K562 (cell line): ENCODE measurements at regions not wholly inside any gene's neighbourhood (a gene's known extent, or its start where the extent isn't known, plus 50 kb on each side); places are given as distances from the start of the nearest gene placed in this dataset.

Source experiments
- ATAC-seq: fragments of 200-7000 bp; cut with Tn5 transposase; 3 replicates; pipeline ENCODE4 v1.9.1; 2020; ENCODE audit warnings: moderate library complexity
- BruUV-seq: library from RNA; stranded (reverse); fragments of 400-500 nt; replicated peaks from 2 replicates; lab custom pipeline; 2021; lab: Mats Ljungman, UMichigan
- CTCF ChIA-PET: fragments of 300-600 bp; formaldehyde crosslinking; extraction: SDS; loops from one replicate; lab custom pipeline; 2021; ENCODE audit warnings: low intra/inter-chr PET ratio; lab: Yijun Ruan, JAX
- POLR2A ChIA-PET: fragments of 300-600, 350-650 bp; sonication (Branson Sonifier 250); formaldehyde crosslinking; extraction: SDS; loops from one replicate; lab custom pipeline; 2021; ENCODE audit warnings: antibody characterized with exemption, inconsistent platforms; lab: Yijun Ruan, JAX
- DNase-seq, 4 experiments: peaks; one replicate each; pipeline versions ENCODE4 v3.0.0 to v3.0.0-alpha.2; 2011 to 2018; ENCODE audit warnings: low spot score in 3 of 4, mixed read lengths in 3 of 4; ENCODE audit errors: extremely low read depth in 1 of 4
- FAIRE-seq: peaks from 2 replicates; lab custom pipeline; 2011; peaks lifted over from hg19 to GRCh38; lab: Jason Lieb, UNC
- H2AFZ ChIP-seq: 2 replicates; pipeline ENCODE4 v1.6.0; 2011; ENCODE audit warnings: low read depth, low read length, control low read depth, inconsistent platforms
- H3K27ac ChIP-seq: fragments of 200-600 bp; 3 replicates; pipeline ENCODE4 v1.8.0; 2011; ENCODE audit warnings: low read depth, mild to moderate bottlenecking, control low read depth, inconsistent platforms, low read length, moderate library complexity, mixed read lengths; ENCODE audit errors: extremely low read depth
- H3K27me3 ChIP-seq, 2 experiments: fragments of 300-600 bp in 1 of 2; 2 replicates in 1 of 2; 3 replicates in 1 of 2; pipeline versions ENCODE4 v1.6.0 to v1.8.0; 2011; ENCODE audit warnings: inconsistent platforms in 2 of 2, low read length in 2 of 2, mild to moderate bottlenecking in 1 of 2, mixed read lengths in 1 of 2, moderate library complexity in 1 of 2; ENCODE audit not compliant: control insufficient read depth in 2 of 2, insufficient read depth in 2 of 2
- H3K36me3 ChIP-seq: fragments of 300-600 bp; 3 replicates; pipeline ENCODE4 v1.8.0; 2011; ENCODE audit warnings: mild to moderate bottlenecking, low read length, inconsistent platforms; ENCODE audit not compliant: control insufficient read depth, insufficient read depth
- H3K4me1 ChIP-seq, 2 experiments: fragments of 200-600 bp in 1 of 2; replicated peaks in 1 of 2; 2 replicates in 1 of 2; 3 replicates in 1 of 2; pipeline versions ENCODE4 v1.5.1 to v1.8.0; 2011; ENCODE audit warnings: inconsistent platforms in 2 of 2, low read length in 2 of 2, mild to moderate bottlenecking in 1 of 2, mixed read lengths in 1 of 2, moderate library complexity in 1 of 2; ENCODE audit not compliant: control insufficient read depth in 2 of 2, insufficient read depth in 2 of 2
- H3K4me2 ChIP-seq: 2 replicates; pipeline ENCODE4 v1.6.1; 2011; ENCODE audit warnings: low read length, control low read depth, inconsistent platforms, mixed read lengths; ENCODE audit not compliant: insufficient read depth
- H3K4me3 ChIP-seq: fragments of 200-600 bp; sonication (generic), shearing (Covaris generic); 2 replicates; pipeline ENCODE4 v1.5.1; 2016; ENCODE audit warnings: control low read depth, inconsistent platforms
- H3K79me2 ChIP-seq: fragments of 200-600 bp; 3 replicates; pipeline ENCODE4 v1.8.0; 2011; ENCODE audit warnings: low read length, inconsistent platforms; ENCODE audit not compliant: control insufficient read depth, insufficient read depth
- H3K9ac ChIP-seq, 2 experiments: 2 replicates each; pipeline versions ENCODE4 v1.6.0 to v1.6.1; 2011; ENCODE audit warnings: low read depth in 2 of 2, low read length in 2 of 2, control low read depth in 1 of 2, inconsistent platforms in 1 of 2, mild to moderate bottlenecking in 1 of 2, mixed read lengths in 1 of 2; ENCODE audit not compliant: insufficient read depth in 1 of 2
- H3K9me1 ChIP-seq: one replicate; pipeline ENCODE4 v1.6.0; 2011; ENCODE audit warnings: inconsistent platforms, mild to moderate bottlenecking, low read length, moderate library complexity; ENCODE audit not compliant: control insufficient read depth, insufficient read depth
- H3K9me3 ChIP-seq: replicated peaks from 2 replicates; pipeline ENCODE4 v1.5.1; 2011; ENCODE audit warnings: low read depth, low read length, inconsistent platforms; ENCODE audit not compliant: control insufficient read depth, insufficient read depth
- H4K20me1 ChIP-seq: replicated peaks from 2 replicates; pipeline ENCODE4 v1.6.1; 2011; ENCODE audit warnings: low read length, inconsistent platforms, mixed read lengths; ENCODE audit not compliant: control insufficient read depth, insufficient read depth
- EP400 ChIP-seq: fragments of 450-650 bp; IDR thresholded peaks from 2 replicates; pipeline ENCODE4 v1.6.1; 2017; ENCODE audit warnings: antibody characterized with exemption, mild to moderate bottlenecking, moderate library complexity
- FOSL1 ChIP-seq: fragments of 200-800 bp; sonication (Bioruptor generic); conservative IDR thresholded peaks from 2 replicates; pipeline ENCODE4 v1.6.1; 2016; ENCODE audit warnings: missing genetic modification characterization, missing compliant biosample characterization
- GATAD2B ChIP-seq: fragments of 450-650 bp; IDR thresholded peaks from 2 replicates; pipeline ENCODE4 v1.6.1; 2017; ENCODE audit warnings: mild to moderate bottlenecking, borderline replicate concordance
- KDM4B ChIP-seq, 2 experiments: fragments of 450-650 bp in 1 of 2; sonication (generic) in 1 of 2; IDR thresholded peaks; 2 replicates each; pipeline ENCODE4 v1.6.1; 2016 to 2017; ENCODE audit warnings: borderline replicate concordance in 2 of 2, antibody characterized with exemption in 1 of 2, low read depth in 1 of 2, mild to moderate bottlenecking in 1 of 2
- MAFK ChIP-seq: IDR thresholded peaks from 2 replicates; pipeline ENCODE4 v1.6.1; 2011; ENCODE audit warnings: low read length, improper control_type of control experiment
- MCM3 ChIP-seq: fragments of 450-650 bp; IDR thresholded peaks from 2 replicates; pipeline ENCODE4 v1.6.1; 2016
- MED1 ChIP-seq: sonication (generic); formaldehyde crosslinking; IDR thresholded peaks from 2 replicates; pipeline ENCODE4 v1.8.1; 2023; ENCODE audit warnings: missing genetic modification reagents, borderline replicate concordance
- NFXL1 ChIP-seq: fragments of 450-650 bp; formaldehyde crosslinking; IDR thresholded peaks from 2 replicates; pipeline ENCODE4 v1.4.0; 2021; ENCODE audit warnings: mild to moderate bottlenecking
- PHF8 ChIP-seq: fragments of 200-600 bp; sonication (generic); IDR thresholded peaks from 2 replicates; pipeline ENCODE4 v1.6.1; 2012; ENCODE audit warnings: mixed run types, mild to moderate bottlenecking, inconsistent platforms, low read length, moderate library complexity, borderline replicate concordance
- ZBED1 ChIP-seq: IDR thresholded peaks from 2 replicates; pipeline ENCODE4 v1.6.1; 2014
- WGBS: fragments of 100-300 bp; shearing (Covaris generic); methylation state at CpG from one replicate; pipeline ENCODE4 v1.1.6; 2016; ENCODE audit warnings: low coverage, mixed read lengths; ENCODE audit not compliant: insufficient coverage; ENCODE audit errors: missing lambda C conversion rate; 5-methylcytosine and 5-hydroxymethylcytosine counted together
- in situ Hi-C: fragments of 300-500 bp; cut with MboI; formaldehyde crosslinking; loops from 4 replicates; pipeline ENCODE4 v1.15.0; 2018; ENCODE audit warnings: inconsistent platforms, mixed read lengths
- intact Hi-C: fragments of 100-400 bp; cut with micrococcal nuclease; formaldehyde crosslinking; loops from 2 replicates; pipeline ENCODE4 v1.14.2; 2022
- TF ChIP-seq, protein P1 (sequence below): fragments of 250-450 bp; sonication (Bioruptor Pico); IDR thresholded peaks from 2 replicates; pipeline ENCODE4 v1.4.0; 2020; ENCODE audit warnings: borderline replicate concordance
- TF ChIP-seq, protein P2 (sequence below): sonication (generic); formaldehyde crosslinking; IDR thresholded peaks from 2 replicates; pipeline ENCODE4 v1.8.0; 2022; ENCODE audit warnings: mild to moderate bottlenecking, missing genetic modification reagents

DNA sequence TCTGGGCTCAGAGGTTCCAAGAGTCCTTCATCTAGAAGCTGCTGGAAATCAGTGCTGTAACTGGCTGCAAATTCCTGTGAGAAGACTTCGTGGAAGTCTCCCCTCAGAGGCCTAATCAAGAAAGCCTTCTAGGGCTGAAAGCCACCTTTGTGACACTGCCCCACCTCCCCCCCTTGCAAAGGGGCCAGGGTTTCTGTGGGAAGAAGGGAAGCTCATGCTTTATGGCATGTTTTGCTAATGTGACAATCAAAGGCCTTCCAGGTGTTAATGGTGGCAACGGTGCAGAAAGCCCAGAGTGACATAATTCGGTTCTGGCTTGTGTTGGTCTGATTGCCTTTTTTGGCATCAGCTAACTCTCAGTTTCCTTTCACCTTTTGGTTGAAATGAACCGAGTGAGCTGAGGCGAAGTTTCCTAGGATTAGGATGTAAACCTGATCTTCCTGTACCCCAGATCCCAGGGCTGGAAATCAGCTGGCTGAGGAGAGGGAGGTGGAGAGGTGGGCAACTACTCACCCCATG, 126.9 kb upstream of the TRIB2 start:
- POLR2A ChIA-PET: no interaction called here
- H3K9me1 ChIP-seq: no peaks in the 10 kb centered on the region
- FAIRE-seq: no peak
- no peaks in the 10 kb centered on the region for H3K27me3 ChIP-seq
- no peaks in the 10 kb centered on the region for H3K36me3 ChIP-seq
- H3K27ac ChIP-seq: no peak overlapping the region
- H3K9me3 ChIP-seq: no peaks in the 10 kb centered on the region
- ATAC-seq: no peak
- H4K20me1 ChIP-seq: no peaks in the 10 kb centered on the region
- CTCF ChIA-PET: no interaction called here
- H3K9ac ChIP-seq: no peak overlapping the region
- no TSS peak for BruUV-seq
- H2AFZ ChIP-seq: no peak overlapping the region; the same call in 1 of the 2 replicates
- 28% methylated on average over 5 of the region's 5 CpGs for WGBS
- TF ChIP-seq FOSL1: no peak
- TF ChIP-seq, protein P1, sequence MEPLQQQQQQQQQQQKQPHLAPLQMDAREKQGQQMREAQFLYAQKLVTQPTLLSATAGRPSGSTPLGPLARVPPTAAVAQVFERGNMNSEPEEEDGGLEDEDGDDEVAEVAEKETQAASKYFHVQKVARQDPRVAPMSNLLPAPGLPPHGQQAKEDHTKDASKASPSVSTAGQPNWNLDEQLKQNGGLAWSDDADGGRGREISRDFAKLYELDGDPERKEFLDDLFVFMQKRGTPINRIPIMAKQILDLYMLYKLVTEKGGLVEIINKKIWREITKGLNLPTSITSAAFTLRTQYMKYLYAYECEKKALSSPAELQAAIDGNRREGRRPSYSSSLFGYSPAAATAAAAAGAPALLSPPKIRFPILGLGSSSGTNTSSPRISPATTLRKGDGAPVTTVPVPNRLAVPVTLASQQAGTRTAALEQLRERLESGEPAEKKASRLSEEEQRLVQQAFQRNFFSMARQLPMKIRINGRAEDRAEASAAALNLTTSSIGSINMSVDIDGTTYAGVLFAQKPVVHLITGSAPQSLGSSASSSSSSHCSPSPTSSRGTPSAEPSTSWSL (CRISPR knock-in tag): no peak
- TF ChIP-seq, all 486 proteins: peak for 0
- no peaks in the 10 kb centered on the region for H3K4me1 ChIP-seq
- DNase-seq: no peak
- no peak overlapping the region for H3K4me2 ChIP-seq
- intact Hi-C loops (no loop called here), in situ Hi-C loops (no loop called here)
- no peaks in the 10 kb centered on the region for H3K79me2 ChIP-seq
- H3K4me3 ChIP-seq: no peak overlapping the region

DNA sequence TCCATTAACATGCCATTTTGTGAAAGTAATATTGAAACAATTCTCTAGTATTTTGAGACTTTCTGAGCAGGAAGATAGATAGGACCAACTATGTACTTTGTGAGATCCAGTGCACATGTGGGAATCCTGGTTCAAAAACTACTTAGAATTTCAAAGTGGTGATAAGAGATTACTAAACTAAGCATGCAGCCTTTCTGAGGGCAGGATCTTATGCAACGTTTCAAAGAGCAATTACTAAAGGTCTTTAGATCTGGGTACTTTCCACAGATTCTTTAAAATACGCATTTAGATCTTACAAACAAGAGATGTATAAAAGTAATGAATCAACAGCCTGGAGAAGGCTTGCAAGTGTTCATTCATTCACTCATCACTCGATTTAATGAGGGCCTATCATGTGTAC, 124.4 kb upstream of the TRIB2 start:
- no peak overlapping the region for H3K4me2 ChIP-seq
- no peak for FAIRE-seq
- WGBS: 17% methylated on average over 3 of the region's 3 CpGs
- no peaks in the 10 kb centered on the region for H3K36me3 ChIP-seq
- no peak overlapping the region for H3K9ac ChIP-seq
- intact Hi-C loops (no loop called here), in situ Hi-C loops (no loop called here)
- no peaks in the 10 kb centered on the region for H3K27me3 ChIP-seq
- CTCF ChIA-PET: no interaction called here
- H3K4me1 ChIP-seq: no peaks in the 10 kb centered on the region
- no peak overlapping the region for H2AFZ ChIP-seq
- no TSS peak for BruUV-seq
- no peak for DNase-seq
- no peaks in the 10 kb centered on the region for H3K79me2 ChIP-seq
- ATAC-seq: no peak
- H3K9me1 ChIP-seq: no peaks in the 10 kb centered on the region
- H4K20me1 ChIP-seq: no peaks in the 10 kb centered on the region
- no peak overlapping the region for H3K27ac ChIP-seq
- H3K4me3 ChIP-seq: no peak overlapping the region
- POLR2A ChIA-PET: no interaction called here
- no peaks in the 10 kb centered on the region for H3K9me3 ChIP-seq
- TF ChIP-seq PHF8 (no peak), ZBED1 (no peak), GATAD2B (no peak), NFXL1 (CRISPR knock-in tag) (no peak), EP400 (no peak), KDM4B (IDR thresholded peaks at IDR 0.05; ENCODE audit: borderline replicate concordance in 2 of 2, low read depth in 1 of 2) (no peak), MAFK (no peak), MCM3 (no peak), MED1 (CRISPR knock-in tag) (no peak)
- TF ChIP-seq, protein P2, sequence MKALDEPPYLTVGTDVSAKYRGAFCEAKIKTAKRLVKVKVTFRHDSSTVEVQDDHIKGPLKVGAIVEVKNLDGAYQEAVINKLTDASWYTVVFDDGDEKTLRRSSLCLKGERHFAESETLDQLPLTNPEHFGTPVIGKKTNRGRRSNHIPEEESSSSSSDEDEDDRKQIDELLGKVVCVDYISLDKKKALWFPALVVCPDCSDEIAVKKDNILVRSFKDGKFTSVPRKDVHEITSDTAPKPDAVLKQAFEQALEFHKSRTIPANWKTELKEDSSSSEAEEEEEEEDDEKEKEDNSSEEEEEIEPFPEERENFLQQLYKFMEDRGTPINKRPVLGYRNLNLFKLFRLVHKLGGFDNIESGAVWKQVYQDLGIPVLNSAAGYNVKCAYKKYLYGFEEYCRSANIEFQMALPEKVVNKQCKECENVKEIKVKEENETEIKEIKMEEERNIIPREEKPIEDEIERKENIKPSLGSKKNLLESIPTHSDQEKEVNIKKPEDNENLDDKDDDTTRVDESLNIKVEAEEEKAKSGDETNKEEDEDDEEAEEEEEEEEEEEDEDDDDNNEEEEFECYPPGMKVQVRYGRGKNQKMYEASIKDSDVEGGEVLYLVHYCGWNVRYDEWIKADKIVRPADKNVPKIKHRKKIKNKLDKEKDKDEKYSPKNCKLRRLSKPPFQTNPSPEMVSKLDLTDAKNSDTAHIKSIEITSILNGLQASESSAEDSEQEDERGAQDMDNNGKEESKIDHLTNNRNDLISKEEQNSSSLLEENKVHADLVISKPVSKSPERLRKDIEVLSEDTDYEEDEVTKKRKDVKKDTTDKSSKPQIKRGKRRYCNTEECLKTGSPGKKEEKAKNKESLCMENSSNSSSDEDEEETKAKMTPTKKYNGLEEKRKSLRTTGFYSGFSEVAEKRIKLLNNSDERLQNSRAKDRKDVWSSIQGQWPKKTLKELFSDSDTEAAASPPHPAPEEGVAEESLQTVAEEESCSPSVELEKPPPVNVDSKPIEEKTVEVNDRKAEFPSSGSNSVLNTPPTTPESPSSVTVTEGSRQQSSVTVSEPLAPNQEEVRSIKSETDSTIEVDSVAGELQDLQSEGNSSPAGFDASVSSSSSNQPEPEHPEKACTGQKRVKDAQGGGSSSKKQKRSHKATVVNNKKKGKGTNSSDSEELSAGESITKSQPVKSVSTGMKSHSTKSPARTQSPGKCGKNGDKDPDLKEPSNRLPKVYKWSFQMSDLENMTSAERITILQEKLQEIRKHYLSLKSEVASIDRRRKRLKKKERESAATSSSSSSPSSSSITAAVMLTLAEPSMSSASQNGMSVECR (CRISPR knock-in tag): no peak
